ENCODE measurements at regions not wholly inside any gene's neighbourhood (a gene's known extent, or its start where the extent isn't known, plus 50 kb on each side); places are given as distances from the start of the nearest gene placed in this dataset.

DNA sequence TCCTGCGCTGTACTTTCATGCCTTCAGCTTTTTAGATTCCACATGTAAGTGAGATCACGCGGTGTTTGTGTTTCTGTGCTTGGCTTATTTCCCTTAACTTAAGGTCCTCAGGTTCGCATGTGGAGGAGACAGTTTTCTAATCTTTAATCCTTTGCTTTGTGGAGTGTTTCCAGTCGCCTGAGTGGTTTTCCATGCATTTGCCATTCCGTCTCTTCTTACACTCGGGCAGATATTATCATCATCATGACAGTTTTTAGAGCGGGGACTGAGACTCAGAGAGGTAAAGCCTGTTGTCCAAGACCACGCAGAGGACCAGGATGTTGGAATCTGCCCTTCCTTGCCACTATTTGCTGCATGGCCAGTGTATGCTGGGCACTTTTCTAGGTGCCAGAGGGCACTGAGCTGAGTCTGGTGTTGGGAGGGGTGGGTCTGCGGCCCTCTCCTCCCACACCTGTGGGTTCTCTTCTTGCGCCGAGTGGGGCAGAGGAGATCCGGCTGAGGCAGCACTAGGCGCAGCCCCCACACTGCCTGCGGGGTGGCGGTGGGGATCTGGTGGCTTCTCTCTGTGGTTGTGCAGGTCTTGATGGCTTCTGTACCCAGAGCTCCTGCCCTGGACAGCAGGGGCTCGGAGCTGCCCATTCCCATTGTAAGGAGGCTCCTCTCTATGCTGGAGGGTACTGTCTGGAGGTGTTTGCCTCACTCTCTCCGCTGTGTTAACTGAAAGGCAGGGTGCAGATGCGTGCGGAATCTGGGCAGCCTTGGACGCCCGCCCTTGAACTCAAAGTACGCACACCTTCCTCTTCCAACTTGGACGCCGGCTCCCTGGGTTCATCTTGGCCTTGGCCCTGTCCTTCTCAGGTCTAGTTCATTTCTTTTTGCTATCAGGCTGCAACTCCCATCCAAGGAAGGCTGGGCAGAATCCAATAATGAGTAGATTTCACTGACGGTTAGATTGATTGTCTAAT is 156.0 kb upstream of the RGMA start:
- Histone ChIP-seq H3K4me1 (ENCODE audit: control insufficient read depth in 1 of 2, insufficient read depth in 2 of 2, low read depth in 1 of 2, low read length in 1 of 2) (peaks cover 0 to 2% of the 10 kb centered on the region in 2 experiments; a peak in 1 of 4 replicates), H3K27me3 (ENCODE audit: insufficient read depth) (no peaks in the 10 kb centered on the region), H3F3A (replicated peaks; ENCODE audit: insufficient read depth) (no peaks in the 10 kb centered on the region), H3K9me3 (no peaks in the 10 kb centered on the region), H2AFZ (ENCODE audit: low read depth) (no peak overlapping the region), H3K4me2 (no peak overlapping the region), H3K9me2 (no peaks in the 10 kb centered on the region), H3K27ac (ENCODE audit: low read depth in 2 of 2, low read length in 1 of 2) (no peak overlapping the region), H3K36me3 (replicated peaks in 1 of 2; ENCODE audit: control insufficient read depth in 1 of 2, insufficient read depth in 2 of 2, low read length in 1 of 2) (no peaks in the 10 kb centered on the region), H3K79me2 (ENCODE audit: insufficient read depth) (no peaks in the 10 kb centered on the region), H4K20me1 (ENCODE audit: insufficient read depth) (no peaks in the 10 kb centered on the region), H3K9ac (no peak overlapping the region), H3K4me3 (ENCODE audit: low read depth in 2 of 2, low read length in 1 of 2) (no peak overlapping the region)
- TF ChIP-seq MXI1 (IDR thresholded peaks at IDR 0.05; ENCODE audit: low read depth, low read length) (no peak), ZBTB33 (IDR thresholded peaks at IDR 0.05; ENCODE audit: borderline replicate concordance, low read depth) (no peak), ELF1 (IDR thresholded peaks at IDR 0.05) (no peak), MAX (IDR thresholded peaks at IDR 0.05; ENCODE audit: low read depth) (no peak), FOXJ3 (CRISPR knock-in tag; IDR thresholded peaks at IDR 0.05) (no peak), GABPA (IDR thresholded peaks at IDR 0.05; ENCODE audit: low read depth) (no peak), TEAD4 (IDR thresholded peaks at IDR 0.05; ENCODE audit: borderline replicate concordance, insufficient read depth) (no peak), RAD21 (IDR thresholded peaks at IDR 0.05; ENCODE audit: low read length) (no peak), POLR2AphosphoS5 (IDR thresholded peaks at IDR 0.05; ENCODE audit: low read depth, low read length) (no peak), TCF12 (IDR thresholded peaks at IDR 0.05) (no peak), RXRA (IDR thresholded peaks at IDR 0.05; ENCODE audit: borderline replicate concordance, low read depth) (no peak), NRF1 (IDR thresholded peaks at IDR 0.05; ENCODE audit: low read depth, low read length) (no peak), FOXM1 (IDR thresholded peaks at IDR 0.05; ENCODE audit: low read depth) (no peak), SMC3 (IDR thresholded peaks at IDR 0.05; ENCODE audit: low read depth, low read length) (no peak), EP300 (IDR thresholded peaks at IDR 0.05; ENCODE audit: borderline replicate concordance in 1 of 2, low read depth in 1 of 2, low read length in 1 of 2) (no peak)
- TF ChIP-seq, protein P1, sequence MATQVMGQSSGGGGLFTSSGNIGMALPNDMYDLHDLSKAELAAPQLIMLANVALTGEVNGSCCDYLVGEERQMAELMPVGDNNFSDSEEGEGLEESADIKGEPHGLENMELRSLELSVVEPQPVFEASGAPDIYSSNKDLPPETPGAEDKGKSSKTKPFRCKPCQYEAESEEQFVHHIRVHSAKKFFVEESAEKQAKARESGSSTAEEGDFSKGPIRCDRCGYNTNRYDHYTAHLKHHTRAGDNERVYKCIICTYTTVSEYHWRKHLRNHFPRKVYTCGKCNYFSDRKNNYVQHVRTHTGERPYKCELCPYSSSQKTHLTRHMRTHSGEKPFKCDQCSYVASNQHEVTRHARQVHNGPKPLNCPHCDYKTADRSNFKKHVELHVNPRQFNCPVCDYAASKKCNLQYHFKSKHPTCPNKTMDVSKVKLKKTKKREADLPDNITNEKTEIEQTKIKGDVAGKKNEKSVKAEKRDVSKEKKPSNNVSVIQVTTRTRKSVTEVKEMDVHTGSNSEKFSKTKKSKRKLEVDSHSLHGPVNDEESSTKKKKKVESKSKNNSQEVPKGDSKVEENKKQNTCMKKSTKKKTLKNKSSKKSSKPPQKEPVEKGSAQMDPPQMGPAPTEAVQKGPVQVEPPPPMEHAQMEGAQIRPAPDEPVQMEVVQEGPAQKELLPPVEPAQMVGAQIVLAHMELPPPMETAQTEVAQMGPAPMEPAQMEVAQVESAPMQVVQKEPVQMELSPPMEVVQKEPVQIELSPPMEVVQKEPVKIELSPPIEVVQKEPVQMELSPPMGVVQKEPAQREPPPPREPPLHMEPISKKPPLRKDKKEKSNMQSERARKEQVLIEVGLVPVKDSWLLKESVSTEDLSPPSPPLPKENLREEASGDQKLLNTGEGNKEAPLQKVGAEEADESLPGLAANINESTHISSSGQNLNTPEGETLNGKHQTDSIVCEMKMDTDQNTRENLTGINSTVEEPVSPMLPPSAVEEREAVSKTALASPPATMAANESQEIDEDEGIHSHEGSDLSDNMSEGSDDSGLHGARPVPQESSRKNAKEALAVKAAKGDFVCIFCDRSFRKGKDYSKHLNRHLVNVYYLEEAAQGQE (IDR thresholded peaks at IDR 0.05; ENCODE audit: low read depth, low read length), result no peak
- no peak for DNase-seq
- 48% methylated on average over 21 of the region's 26 CpGs for WGBS (ENCODE audit: low lambda C conversion rate)
- POLR2A ChIA-PET, result no interaction called here
- CTCF ChIA-PET, result no interaction called here

Measured in SK-N-SH (cell line).